DMS114 treated with DMSO at 0.1 percent for 48 hours (cell line): ENCODE measurements at regions not wholly inside any gene's neighbourhood (a gene's known extent, or its start where the extent isn't known, plus 50 kb on each side); places are given as distances from the start of the nearest gene placed in this dataset.

Experiments
- DNase-seq: peaks from one replicate; lab custom pipeline; 2025; ENCODE audit not compliant: unreplicated experiment; lab: John Stamatoyannopoulos, UW

DNA sequence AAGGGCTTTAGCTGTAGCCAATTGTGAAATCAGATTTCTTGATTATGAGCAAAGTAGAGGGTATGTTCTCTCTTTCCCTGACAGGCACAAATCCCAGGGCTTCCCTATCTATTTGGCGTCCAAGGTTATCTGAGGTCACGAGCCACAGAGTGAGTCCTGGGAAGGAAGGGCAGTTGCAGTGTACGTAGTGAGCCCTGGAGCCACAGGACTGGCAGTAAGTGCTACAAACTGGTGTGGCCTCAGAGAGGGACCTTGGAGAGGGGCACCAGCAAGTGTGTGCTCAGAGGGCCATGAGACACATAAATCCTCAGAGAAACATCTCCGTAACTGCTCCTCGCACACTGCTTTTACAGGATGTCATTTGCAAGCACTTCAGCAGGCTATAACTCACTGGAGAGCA is 115.5 kb upstream of the SH3BP4 start:
- no peak for DNase-seq

DNA sequence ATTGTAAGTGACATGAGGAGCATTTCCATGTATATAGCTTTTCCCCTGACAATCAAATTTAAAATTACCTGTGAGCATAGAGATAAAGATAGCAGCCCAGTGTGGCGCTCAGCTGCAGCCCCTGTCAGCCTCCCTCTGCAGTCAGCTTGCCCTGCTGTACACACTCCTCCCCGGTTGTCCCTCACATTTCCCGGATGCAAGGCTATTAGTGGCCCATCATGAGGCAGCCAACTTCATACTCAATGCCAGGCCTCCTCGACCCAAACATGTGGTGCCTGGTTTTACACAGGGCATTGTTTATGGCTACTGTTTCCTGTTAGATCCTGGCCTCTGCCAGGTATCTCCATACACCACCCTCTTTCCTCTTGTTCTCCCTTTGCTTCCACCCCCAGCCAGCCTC is 116.1 kb upstream of the SH3BP4 start:
- no peak for DNase-seq

DNA sequence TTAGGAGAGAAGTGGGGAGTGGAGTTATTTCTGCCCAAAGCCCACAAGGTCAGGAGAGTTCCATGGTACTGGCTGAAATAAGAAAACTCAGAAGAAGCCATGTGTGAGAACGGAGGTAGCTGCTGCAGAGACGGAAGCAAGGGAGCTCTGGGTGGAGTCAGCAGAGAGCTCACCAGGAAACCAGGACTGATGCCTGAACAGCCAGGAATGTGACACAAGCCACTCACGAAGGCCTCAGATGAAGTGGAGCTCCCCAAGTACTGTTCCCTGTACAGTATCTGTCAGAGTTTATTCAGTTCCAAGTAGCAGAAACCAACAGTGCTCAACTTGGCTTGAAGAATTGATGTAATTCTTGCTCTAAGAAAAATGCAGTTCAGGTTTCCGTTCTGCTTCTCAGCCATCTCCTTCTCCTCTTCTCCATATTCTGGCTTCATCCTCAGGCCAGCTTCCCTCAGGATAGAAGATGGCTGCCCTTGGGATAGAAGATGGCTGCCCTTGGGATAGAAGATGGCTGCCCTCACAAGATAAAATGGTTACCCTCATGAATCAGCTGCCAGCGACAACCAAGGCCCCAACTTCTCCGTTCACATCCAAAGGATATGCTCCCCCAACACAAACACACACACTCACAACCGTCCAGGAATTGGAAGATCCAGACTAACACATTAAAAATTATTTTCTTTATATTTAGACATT is 117.4 kb upstream of the SH3BP4 start:
- no peak for DNase-seq

DNA sequence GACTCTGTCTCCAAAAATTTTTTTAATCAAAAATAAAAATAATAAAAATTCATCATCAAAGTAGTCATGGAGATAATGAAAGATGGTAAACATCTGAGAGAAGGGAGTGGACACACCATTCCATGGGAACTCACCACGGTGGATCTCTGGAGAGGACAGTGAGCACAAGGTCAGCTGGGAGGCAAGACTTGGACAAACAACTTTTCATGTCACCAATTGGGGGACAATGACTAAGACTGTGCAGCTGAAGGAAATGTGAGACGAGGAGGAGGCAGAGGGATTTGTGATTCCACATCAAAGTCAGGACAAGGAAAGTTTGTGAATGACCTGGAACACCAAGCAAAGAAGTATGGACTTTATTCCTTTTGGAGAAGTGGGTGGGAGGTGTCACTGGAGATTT is 121.0 kb upstream of the SH3BP4 start:
- DNase-seq = no peak

DNA sequence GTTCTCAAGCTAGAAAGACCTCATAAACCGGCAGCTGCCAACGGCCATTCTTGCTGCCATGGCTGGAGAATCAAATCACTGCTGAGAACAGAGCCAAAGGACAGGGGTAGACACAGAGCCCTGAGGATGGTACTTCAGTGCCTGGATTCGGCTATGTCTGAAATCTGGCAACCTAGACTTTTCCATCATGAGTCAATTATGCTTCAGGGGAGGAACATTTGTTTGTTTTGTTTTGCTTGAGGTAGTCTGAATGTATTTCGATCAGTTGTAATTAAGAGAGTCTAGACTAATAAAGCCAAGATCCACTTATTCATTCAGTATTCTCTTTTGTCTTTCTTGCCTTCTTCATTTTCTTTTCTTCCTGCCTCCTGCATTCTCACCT is 122.8 kb upstream of the SH3BP4 start:
- DNase-seq = no peak

DNA sequence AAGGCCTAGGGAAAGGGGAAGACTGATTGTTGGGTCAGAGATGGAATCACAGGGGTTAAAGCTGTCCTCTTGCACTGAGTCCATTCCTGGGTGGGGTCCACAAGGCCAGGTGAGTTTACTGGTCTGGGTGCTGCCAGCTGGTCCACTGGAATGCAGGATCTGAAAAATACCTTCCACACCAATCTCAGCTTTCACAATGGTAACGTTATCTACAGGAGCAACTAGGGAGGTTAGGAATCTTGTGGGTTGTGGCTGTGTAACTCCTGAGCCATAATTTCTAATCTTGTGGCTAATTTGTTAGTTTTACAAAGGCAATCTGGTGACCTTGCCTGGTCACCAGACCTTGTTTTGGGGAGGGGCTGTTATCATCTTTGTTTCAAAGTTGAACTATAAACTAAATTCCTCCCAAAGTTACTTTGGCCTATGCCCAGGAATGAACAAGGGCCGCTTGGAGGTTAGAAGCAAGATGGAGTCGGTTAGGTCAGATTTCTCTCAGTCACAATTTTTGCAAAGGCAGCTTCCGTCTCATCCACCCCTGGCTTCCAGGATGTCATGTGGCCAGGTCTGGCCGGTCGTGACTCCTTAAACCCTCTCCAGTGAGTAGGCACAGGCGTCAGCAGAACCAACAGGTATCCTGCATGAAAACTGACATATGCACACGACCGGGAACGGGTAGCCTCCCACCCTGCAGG is 123.3 kb upstream of the SH3BP4 start:
- DNase-seq = no peak

DNA sequence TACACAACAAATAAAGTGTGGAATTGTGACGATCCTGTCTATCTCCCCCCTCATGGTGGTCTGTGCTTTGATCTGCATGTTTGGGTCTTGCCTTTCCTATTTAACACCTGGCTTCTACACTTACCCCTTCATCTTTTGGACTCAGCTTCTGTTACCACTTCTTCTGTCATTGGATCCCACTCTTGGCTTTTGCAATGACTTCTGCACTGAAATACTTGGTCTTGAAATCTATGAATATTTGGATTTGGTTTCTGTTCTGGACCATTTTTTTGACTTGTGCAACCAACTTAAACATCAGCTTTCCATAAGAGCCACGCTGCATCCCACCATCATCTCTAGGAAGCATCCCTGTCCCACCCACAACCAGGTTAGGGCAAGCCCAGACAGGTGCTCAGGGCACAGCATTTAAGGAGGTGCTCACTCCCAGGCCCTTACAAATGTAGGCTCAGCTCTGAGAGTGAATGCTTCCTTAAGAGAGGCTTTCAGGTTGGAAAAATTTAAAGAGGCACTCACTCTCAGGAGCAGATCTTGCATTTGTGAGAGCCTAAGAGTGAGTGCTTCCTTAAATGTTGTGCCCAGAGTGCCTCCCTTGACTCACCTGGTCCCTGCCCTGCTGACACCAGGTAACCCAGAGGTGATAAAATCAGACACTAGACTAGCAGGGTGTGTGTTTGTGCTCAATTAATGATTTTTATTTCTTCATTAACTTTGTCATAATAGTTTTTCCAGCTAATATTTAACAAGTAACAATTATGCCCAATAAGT is 124.5 kb upstream of the SH3BP4 start:
- DNase-seq = no peak

DNA sequence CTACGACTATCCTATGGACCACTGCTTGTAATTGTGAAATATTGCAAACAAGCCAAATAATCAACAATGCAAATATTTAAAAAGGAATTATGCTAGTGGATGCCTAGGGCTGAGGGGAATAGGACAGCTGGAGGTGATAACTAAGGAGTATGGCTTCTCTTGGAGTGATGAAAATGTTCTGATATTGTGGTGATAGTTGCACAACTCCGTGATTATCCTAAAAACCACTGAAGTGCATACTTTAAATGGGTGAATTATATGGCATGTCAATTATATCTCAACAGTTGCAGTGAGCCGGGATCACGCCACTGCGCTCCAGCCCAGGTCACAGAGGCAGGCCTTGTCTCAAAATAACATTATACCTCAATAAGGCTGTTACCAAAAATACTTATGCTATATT is 125.1 kb upstream of the SH3BP4 start:
- no peak for DNase-seq

DNA sequence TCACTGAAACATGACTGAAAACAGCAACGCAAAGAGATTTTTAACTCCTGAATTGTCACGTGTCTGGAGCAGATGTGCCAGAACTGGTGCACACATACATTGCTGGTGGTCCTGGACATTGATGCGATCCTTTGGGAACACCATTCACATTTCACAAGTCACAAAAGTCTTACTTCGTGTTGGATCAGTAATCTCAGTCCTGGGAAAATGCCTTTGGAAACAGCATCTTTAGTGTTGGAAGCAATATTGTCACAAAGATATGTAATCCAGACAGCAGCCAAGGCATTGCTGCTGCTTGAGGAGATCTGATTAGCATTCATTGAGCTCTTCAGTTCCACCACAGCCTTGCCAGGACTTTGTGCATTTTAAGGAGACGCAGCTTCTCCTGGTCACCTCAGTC is 126.2 kb upstream of the SH3BP4 start:
- DNase-seq = no peak

DNA sequence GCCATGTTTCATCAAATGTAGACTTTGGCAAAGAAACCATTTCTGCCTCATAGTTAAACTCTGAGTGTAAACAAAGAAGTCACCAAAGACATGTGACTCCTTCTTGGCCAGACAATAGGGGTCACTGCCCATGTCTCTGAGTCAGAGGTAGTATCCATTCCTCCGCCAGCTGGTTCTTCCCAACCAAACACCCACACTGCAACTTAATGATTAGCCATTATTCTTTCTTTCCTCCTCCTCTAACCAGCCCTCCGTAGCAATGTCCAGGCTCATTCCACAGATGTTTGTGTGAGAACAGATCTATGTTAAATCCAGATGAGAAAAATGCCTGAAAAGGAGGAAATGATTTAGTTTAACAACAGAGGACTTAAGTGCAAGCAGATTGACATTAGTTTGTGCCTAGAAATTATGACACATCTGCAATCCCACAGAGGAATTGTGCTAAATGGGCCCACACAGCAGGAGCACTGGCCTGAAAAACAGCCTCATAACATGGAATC is 127.9 kb upstream of the SH3BP4 start:
- no peak for DNase-seq

DNA sequence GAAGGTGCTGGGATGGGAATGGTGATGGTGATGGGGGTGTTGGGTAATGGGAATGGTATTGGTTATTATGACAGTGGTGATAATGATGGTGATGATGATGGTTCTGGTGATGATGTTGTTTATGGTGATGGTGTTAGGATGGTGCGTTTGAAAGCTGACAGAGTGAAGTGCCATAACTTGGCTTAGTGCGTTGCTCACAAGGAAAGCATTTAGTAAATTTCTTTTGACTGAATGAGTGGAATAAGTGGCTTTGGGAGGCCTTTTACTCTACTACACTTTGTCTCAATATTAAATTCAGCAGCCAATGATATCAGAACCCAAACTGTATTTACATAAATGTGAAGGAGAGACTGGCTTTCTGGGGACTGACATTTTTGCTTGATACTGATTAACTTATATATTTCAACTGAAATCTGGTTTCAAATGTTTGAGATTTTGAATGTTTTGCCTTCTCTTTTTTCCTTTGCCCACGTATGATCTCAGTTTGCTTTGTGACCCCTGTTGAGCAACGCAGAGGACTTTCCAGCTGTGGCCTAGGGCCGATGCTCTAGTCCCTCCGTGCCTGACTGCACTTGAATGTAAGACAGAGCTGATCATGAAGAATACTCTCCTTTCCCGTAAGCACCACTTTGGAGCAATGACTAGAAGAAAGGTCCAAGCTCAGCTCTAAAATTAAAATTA is 128.5 kb upstream of the SH3BP4 start:
- no peak for DNase-seq

DNA sequence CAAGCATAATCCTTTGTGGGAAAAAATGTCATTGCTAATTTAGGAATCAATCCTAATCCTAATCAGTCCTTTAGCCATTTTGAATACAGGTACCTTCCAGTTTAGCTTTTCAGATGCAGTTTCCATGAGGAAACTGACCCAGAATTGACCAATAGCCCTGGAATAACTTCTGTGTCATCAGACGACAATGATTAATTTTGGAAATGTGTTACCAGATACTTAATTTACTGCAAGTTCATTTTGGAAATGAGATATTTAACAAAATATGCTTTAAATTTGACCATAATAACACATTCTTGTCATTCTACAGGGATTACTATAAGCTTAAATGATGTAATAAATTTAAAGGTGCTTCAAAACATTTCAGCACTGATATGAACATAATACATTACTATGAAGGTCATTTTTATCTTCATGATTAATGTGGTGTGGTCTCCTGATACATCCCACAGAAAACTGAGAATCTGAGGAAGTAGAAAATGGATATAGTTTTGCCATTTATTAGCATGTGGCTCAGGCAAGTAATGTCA is 129.8 kb upstream of the SH3BP4 start:
- DNase-seq = no peak

DNA sequence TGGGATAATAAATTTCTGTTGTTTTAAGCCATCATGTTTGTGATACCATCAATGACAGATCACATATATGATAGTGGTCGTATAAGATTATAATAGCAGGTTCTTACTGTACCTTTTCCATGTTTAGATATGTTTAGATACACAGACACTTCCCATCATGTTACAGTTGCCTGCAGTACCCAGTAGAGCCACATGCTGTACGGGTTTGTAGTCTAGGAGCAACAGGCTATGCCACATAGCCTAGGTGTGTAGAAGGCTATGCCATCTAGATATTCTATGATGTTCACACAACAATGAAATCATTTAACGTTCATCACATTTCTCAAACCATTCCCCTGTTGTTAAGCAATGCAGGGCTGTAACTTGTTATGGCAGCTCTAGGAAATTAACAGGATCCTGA is 132.9 kb upstream of the SH3BP4 start:
- DNase-seq = no peak

DNA sequence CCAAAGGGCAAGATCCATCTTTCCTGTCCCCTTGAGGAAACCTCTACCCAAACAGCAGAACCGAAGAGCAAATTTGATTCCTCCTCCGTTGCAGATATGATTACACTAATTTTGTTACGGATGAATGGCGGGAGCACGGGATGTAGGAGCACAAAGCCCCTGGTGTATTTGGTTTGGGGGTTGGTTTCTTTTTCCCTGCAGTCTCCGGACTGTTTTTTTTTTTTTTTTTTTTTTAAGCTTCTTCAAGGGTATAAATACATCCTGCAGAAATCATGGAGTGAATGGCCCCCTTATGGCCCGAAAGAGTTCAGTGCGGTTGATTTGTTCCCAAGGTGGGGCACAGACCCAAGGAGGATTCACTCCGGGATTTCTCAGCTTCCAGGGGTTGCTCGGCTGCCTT is 135.3 kb upstream of the SH3BP4 start:
- DNase-seq = no peak

DNA sequence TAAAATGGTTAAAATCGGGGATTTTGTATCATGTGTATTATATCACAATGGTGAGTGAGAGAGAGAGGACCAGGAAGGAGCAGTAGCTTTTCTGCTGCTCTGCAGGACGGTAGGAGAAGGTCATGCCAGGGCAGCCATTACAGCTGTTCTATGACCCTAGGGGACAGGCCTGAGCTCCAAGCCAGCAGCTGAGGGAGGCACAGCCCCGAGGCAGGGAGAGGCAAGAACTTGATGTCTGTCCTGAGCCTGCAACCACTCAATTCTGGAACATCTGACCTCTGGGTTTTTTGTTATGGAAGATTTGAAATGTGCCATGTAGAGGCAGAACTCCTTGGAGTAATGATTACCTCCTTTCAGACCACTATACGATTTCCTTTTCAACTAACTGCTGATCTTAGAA is 135.8 kb upstream of the SH3BP4 start:
- no peak for DNase-seq

DNA sequence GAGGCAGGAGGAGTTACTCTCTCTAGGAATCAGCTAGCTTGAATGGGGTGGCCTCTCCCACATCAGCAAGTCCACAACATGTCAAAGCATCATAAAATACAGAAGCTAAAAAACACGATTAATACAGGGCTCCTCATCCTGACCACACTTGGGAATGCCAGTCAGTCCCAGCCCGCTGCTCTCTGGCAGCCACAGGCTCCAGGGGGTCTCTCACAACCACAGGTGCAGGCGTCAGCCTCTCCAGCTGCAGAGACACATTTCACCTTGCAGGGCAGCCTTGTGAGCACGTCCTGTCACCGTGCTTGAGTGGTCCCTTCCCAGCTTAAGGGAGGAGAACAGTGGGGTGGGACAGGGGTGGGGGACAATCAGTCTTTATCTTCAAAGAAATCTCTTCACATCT is 137.4 kb upstream of the SH3BP4 start:
- no peak for DNase-seq

DNA sequence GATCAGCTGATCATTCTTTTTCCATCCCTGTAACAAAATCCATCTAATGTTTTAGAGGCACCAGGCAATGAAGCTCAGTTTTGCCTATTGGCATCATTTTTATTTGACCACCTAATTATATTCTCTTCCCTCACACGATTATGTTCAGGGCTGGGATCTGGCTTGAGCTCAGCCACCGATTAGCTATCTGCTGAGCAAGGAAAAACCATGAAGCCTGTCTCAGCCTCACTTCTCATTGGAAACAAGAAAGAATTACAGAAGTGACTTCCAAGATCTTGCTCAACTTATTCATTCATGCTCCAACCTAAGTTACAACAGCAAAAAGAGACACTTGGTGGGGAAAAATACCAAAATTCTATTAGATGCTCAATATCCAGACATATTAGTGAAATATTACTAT is 139.0 kb upstream of the SH3BP4 start:
- DNase-seq = no peak

DNA sequence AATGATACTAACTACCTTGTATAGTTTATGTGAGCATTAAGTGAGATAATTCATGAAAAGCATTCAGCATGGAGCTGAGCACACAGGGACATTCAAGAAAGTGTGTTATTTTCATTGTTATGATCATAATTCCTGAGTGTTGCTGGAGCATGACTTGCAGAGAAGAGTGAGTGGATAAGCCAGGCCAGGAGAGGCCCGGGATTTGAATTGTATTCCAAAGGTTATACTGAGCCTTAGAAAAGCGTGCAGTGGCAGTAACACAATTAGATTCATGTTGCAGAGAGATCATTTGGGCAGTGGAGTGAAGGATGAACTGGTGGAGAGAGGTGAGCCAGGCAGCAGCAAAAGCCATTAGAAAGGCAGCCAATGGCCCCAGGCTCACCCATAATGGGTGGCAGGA is 142.9 kb upstream of the SH3BP4 start:
- DNase-seq = no peak

DNA sequence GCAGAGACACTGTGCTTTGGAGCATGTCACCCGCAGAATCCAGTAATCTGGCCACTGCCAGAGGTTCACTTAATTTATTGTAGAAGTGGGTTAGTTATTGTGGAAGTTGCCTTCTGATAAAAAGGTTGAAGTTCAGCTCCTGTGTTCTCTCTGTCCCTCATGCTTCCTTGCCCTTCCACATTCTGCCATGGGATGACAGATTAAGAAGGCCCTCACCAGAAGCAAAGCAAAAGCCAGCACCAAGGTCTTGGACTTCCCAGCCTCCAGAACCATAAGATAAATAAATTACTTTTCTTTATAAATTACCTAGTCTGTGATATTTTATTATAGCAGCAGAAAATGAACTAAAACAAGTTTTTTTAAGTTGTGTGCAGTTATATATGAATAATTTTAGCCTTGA is 145.0 kb upstream of the SH3BP4 start:
- no peak for DNase-seq

DNA sequence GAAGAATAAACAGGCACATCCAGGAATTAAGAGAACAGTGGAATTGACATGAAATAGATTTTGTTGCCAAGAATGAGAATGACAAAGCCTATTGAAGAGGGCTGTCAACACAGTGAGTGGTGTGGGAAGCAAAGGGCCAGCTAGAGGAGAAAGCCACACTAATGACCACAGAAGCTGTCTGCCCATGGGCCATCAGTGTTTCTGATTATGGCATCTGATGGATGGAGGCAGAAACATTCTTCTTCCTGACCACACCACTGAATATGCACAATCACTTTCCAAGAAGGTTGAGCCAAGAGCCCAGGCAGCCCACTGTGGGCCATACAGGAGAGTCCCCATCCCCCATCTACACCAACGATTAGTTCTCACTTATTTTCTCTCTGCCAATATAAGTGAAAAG is 146.0 kb upstream of the SH3BP4 start:
- no peak for DNase-seq

DNA sequence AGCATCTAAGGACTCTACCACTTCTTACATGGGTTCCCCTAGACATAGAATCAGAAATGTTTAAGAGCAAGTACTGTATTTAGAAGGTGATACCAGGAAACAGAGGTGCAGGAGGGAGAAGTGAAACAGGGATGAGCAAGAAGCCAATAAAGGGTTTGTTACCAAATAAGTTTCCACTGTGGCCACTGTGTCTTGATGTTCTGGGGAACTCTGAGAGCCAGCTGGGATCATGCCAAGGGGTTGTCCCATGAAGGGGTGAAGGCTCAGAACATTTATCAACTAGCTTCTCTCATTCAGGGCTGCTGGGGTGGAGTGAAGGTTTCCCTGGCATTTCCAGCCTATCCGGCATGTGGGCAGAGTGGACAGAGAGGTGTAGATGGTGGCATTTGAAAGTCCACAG is 147.1 kb upstream of the SH3BP4 start:
- no peak for DNase-seq

DNA sequence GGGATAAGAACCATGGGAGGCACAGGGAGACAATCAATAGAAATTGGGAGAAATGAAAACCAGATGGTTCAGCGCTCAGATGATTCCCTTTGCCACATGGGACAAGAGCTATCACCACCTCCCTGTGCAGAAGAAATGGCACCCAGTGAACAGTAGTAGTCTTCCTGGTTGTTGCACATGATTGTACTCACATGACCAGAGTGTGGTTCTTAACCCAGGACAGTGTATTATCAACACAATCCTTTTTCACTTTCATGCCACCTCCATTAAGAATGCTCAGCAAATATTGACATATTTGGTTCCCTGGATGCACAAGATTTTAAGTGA is 149.0 kb upstream of the SH3BP4 start:
- DNase-seq = no peak
